H1 (cell line): ENCODE measurements at regions not wholly inside any gene's neighbourhood (a gene's known extent, or its start where the extent isn't known, plus 50 kb on each side); places are given as distances from the start of the nearest gene placed in this dataset.
"Not testable (repeated sequence)": the region's sequence is repeated elsewhere in the genome, so short reads cannot be mapped to it uniquely, and the experiment has no call there.

ENCODE experiments used
- CTCF ChIA-PET: fragments of 300-600 bp; sonication (Branson Sonifier 250); formaldehyde crosslinking; loops from one replicate; lab custom pipeline; 2021; ENCODE audit not compliant: partially characterized antibody; lab: Charles Lee
- POLR2A ChIA-PET: fragments of 300-600 bp; sonication (Branson Sonifier 250); formaldehyde crosslinking; loops from one replicate; lab custom pipeline; 2021; ENCODE audit warnings: inconsistent platforms; ENCODE audit not compliant: partially characterized antibody; lab: Charles Lee
- DNase-seq, 2 experiments: peaks; one replicate each; pipeline versions ENCODE4 v3.0.0 to v3.0.0-alpha.2; 2010 to 2022; ENCODE audit warnings: low spot score in 2 of 2, low read depth in 1 of 2, mixed read lengths in 1 of 2
- FAIRE-seq: peaks from 2 replicates; lab custom pipeline; 2011; peaks lifted over from hg19 to GRCh38; lab: Jason Lieb, UNC
- H2AFZ ChIP-seq: 2 replicates; pipeline ENCODE4 v1.8.1; 2012; ENCODE audit warnings: low read length, inconsistent platforms
- H2AK5ac ChIP-seq: 2 replicates; pipeline ENCODE4 v1.6.1; 2013; ENCODE audit warnings: low read depth, low read length
- H2BK120ac ChIP-seq: replicated peaks from 2 replicates; pipeline ENCODE3; 2013; ENCODE audit warnings: low read depth, low read length, inconsistent platforms
- H2BK12ac ChIP-seq: 2 replicates; pipeline ENCODE4 v1.6.1; 2013; ENCODE audit warnings: low read depth, low read length
- H2BK15ac ChIP-seq: 2 replicates; pipeline ENCODE4 v1.6.1; 2013; ENCODE audit warnings: low read length
- H2BK20ac ChIP-seq: 2 replicates; pipeline ENCODE4 v1.6.1; 2013; ENCODE audit warnings: low read length
- H2BK5ac ChIP-seq: 2 replicates; pipeline ENCODE4 v1.6.1; 2013; ENCODE audit warnings: low read depth, low read length
- H3K14ac ChIP-seq: 2 replicates; pipeline ENCODE4 v1.6.1; 2013; ENCODE audit warnings: inconsistent platforms; ENCODE audit not compliant: insufficient read length
- H3K18ac ChIP-seq: 2 replicates; pipeline ENCODE4 v1.6.1; 2013; ENCODE audit warnings: low read length; ENCODE audit errors: extremely low read depth
- H3K23ac ChIP-seq: 2 replicates; pipeline ENCODE4 v1.6.1; 2013; ENCODE audit warnings: inconsistent platforms; ENCODE audit not compliant: insufficient read length
- H3K23me2 ChIP-seq: 2 replicates; pipeline ENCODE4 v1.6.1; 2013; ENCODE audit warnings: low read depth, low read length
- H3K27ac ChIP-seq: 2 replicates; pipeline ENCODE4 v1.6.1; 2011; ENCODE audit warnings: low read depth, low read length, inconsistent platforms
- H3K27me3 ChIP-seq, 4 experiments: replicated peaks in 1 of 4; 1 replicate in 1 of 4; 2 replicates in 3 of 4; pipeline versions ENCODE4 v1.6.1 to v1.8.1; 2011 to 2013; ENCODE audit warnings: low read length in 3 of 4, mild to moderate bottlenecking in 3 of 4, inconsistent platforms in 2 of 4, mixed read lengths in 2 of 4, moderate library complexity in 1 of 4; ENCODE audit not compliant: control insufficient read depth in 3 of 4, insufficient read depth in 3 of 4; ENCODE audit errors: extremely low read depth in 1 of 4
- H3K36me3 ChIP-seq, 4 experiments: 2 replicates each; pipeline versions ENCODE4 v1.6.1 to v1.8.1; 2011 to 2013; ENCODE audit warnings: mild to moderate bottlenecking in 4 of 4, low read length in 3 of 4, moderate library complexity in 2 of 4, control low read depth in 1 of 4, inconsistent platforms in 1 of 4; ENCODE audit not compliant: insufficient read depth in 4 of 4, control insufficient read depth in 2 of 4
- H3K4ac ChIP-seq: replicated peaks from 2 replicates; pipeline ENCODE3; 2013; ENCODE audit warnings: low read length, low read depth, mixed read lengths, inconsistent platforms; ENCODE audit not compliant: insufficient read length
- H3K4me1 ChIP-seq, 4 experiments: replicated peaks in 1 of 4; 1 replicate in 1 of 4; 2 replicates in 3 of 4; pipeline versions ENCODE4 v1.6.1 to v1.8.1; 2011 to 2013; ENCODE audit warnings: low read length in 3 of 4, inconsistent platforms in 2 of 4, mixed read lengths in 1 of 4; ENCODE audit not compliant: insufficient read depth in 4 of 4, control insufficient read depth in 3 of 4
- H3K4me2 ChIP-seq, 2 experiments: 2 replicates each; pipeline versions ENCODE4 v1.6.1 to v1.8.1; 2011 to 2013; ENCODE audit warnings: low read depth in 2 of 2, low read length in 2 of 2, control low read depth in 1 of 2, inconsistent platforms in 1 of 2, mild to moderate bottlenecking in 1 of 2; ENCODE audit not compliant: insufficient read depth in 1 of 2
- H3K4me3 ChIP-seq, 4 experiments: fragments of 200-600, 300-600 bp in 1 of 4; sonication (generic), shearing (Covaris generic), sonication (Bioruptor Twin) in 1 of 4; 2 replicates each; pipeline versions ENCODE4 v1.5.1 to v1.8.1; 2011 to 2016; ENCODE audit warnings: low read length in 4 of 4, low read depth in 3 of 4, control low read depth in 2 of 4, inconsistent platforms in 2 of 4, mild to moderate bottlenecking in 2 of 4, mixed read lengths in 1 of 4, moderate library complexity in 1 of 4; ENCODE audit not compliant: insufficient read depth in 2 of 4; ENCODE audit errors: extremely low read depth in 1 of 4
- H3K56ac ChIP-seq: replicated peaks from 2 replicates; pipeline ENCODE3; 2013; ENCODE audit warnings: low read depth, mild to moderate bottlenecking, mixed read lengths, low read length, inconsistent platforms; ENCODE audit not compliant: insufficient read length
- H3K79me1 ChIP-seq: 2 replicates; pipeline ENCODE4 v1.6.1; 2013; ENCODE audit warnings: low read depth, low read length, control low read depth
- H3K79me2 ChIP-seq, 2 experiments: 2 replicates each; pipeline versions ENCODE4 v1.6.1 to v1.8.1; 2012 to 2013; ENCODE audit warnings: low read length in 2 of 2, mild to moderate bottlenecking in 2 of 2, inconsistent platforms in 1 of 2; ENCODE audit not compliant: insufficient read depth in 2 of 2, control insufficient read depth in 1 of 2
- H3K9ac ChIP-seq, 4 experiments: replicated peaks in 1 of 4; 1 replicate in 1 of 4; 2 replicates in 3 of 4; pipeline versions ENCODE4 v1.6.1 to v1.8.1; 2011 to 2013; ENCODE audit warnings: low read depth in 3 of 4, low read length in 3 of 4, control low read depth in 2 of 4, mild to moderate bottlenecking in 2 of 4, moderate library complexity in 2 of 4, inconsistent platforms in 1 of 4; ENCODE audit errors: extremely low read depth in 1 of 4
- H3K9me3 ChIP-seq, 2 experiments: 2 replicates each; pipeline versions ENCODE4 v1.6.1 to v1.8.1; 2012 to 2013; ENCODE audit warnings: mild to moderate bottlenecking in 2 of 2, moderate library complexity in 2 of 2, control low read depth in 1 of 2, inconsistent platforms in 1 of 2, low read depth in 1 of 2, low read length in 1 of 2, mixed read lengths in 1 of 2; ENCODE audit not compliant: insufficient read depth in 2 of 2
- H4K20me1 ChIP-seq, 2 experiments: replicated peaks in 1 of 2; 2 replicates each; pipeline versions ENCODE3 to v1.8.1; 2011 to 2013; ENCODE audit warnings: inconsistent platforms in 2 of 2, low read length in 2 of 2, mild to moderate bottlenecking in 1 of 2; ENCODE audit not compliant: insufficient read depth in 2 of 2, control insufficient read depth in 1 of 2
- H4K5ac ChIP-seq: 2 replicates; pipeline ENCODE4 v1.6.1; 2013; ENCODE audit warnings: low read length, low read depth, mixed read lengths, inconsistent platforms; ENCODE audit not compliant: insufficient read length
- H4K8ac ChIP-seq: 2 replicates; pipeline ENCODE4 v1.8.0; 2013; ENCODE audit warnings: mild to moderate bottlenecking, moderate library complexity, low read length, inconsistent platforms; ENCODE audit not compliant: insufficient read depth; ENCODE audit errors: extremely low read depth
- H4K91ac ChIP-seq: replicated peaks from 2 replicates; pipeline ENCODE3; 2013; ENCODE audit warnings: low read length, mixed read lengths, inconsistent platforms; ENCODE audit not compliant: insufficient read length
- CTCF ChIP-seq, 3 experiments: IDR thresholded peaks; 1 replicate in 2 of 3; 2 replicates in 1 of 3; pipeline versions ENCODE4 v1.5.1 to v1.6.1; 2011; ENCODE audit warnings: low read length in 3 of 3, mild to moderate bottlenecking in 3 of 3, inconsistent platforms in 2 of 3, low read depth in 1 of 3, moderate library complexity in 1 of 3; ENCODE audit not compliant: insufficient read depth in 1 of 3; ENCODE audit errors: control extremely low read depth in 1 of 3
- WGBS, 2 experiments: shearing (Covaris generic) in 1 of 2; methylation state at CpG; one replicate each; pipeline versions ENCODE4 v1.1.6 to v1.1.7; 2013 to 2015; ENCODE audit warnings: low lambda C conversion rate in 2 of 2, mixed read lengths in 2 of 2, inconsistent platforms in 1 of 2, low coverage in 1 of 2, missing lambda C conversion rate in 1 of 2; ENCODE audit not compliant: insufficient replicate concordance in 2 of 2, insufficient coverage in 1 of 2, insufficient read length in 1 of 2; ENCODE audit errors: extremely low coverage in 1 of 2, missing lambda C conversion rate in 1 of 2; 5-methylcytosine and 5-hydroxymethylcytosine counted together

GRCh38 chrY:18906198-18906597 is 132.7 kb upstream of the HSFY2 start:
- H3K4me2 ChIP-seq, H4K5ac ChIP-seq, H3K9me3 ChIP-seq, POLR2A ChIA-PET, H4K91ac ChIP-seq, H2BK15ac ChIP-seq, H3K23ac ChIP-seq, H3K4me3 ChIP-seq, H4K8ac ChIP-seq, H3K27ac ChIP-seq, H3K56ac ChIP-seq, FAIRE-seq, H3K79me1 ChIP-seq, H2BK5ac ChIP-seq, H2BK12ac ChIP-seq, H3K14ac ChIP-seq, H3K4me1 ChIP-seq: not testable (repeated sequence)
- TF ChIP-seq CTCF (IDR thresholded peaks at IDR 0.05; ENCODE audit: control extremely low read depth in 1 of 3, insufficient read depth in 1 of 3, low read depth in 1 of 3, low read length in 3 of 3) = peak in 1 of 3 experiments; percentile 7; a peak in 1 of 4 replicates
- TF ChIP-seq, all 59 proteins: peak for 1; not testable (repeated sequence) for 58
- 92% methylated on average over 5 of the region's 8 CpGs; no CpG with 5 or more reads in 1 of the 2 experiments for WGBS, 2 experiments
- H4K20me1 ChIP-seq, H3K23me2 ChIP-seq, H3K4ac ChIP-seq, H3K27me3 ChIP-seq, H2BK20ac ChIP-seq, H3K9ac ChIP-seq, H3K18ac ChIP-seq, H2BK120ac ChIP-seq, CTCF ChIA-PET, DNase-seq, H3K79me2 ChIP-seq, H2AFZ ChIP-seq, H2AK5ac ChIP-seq, H3K36me3 ChIP-seq: not testable (repeated sequence)
